ENCODE measurements at regions not wholly inside any gene's neighbourhood (a gene's known extent, or its start where the extent isn't known, plus 50 kb on each side); places are given as distances from the start of the nearest gene placed in this dataset.

DNA sequence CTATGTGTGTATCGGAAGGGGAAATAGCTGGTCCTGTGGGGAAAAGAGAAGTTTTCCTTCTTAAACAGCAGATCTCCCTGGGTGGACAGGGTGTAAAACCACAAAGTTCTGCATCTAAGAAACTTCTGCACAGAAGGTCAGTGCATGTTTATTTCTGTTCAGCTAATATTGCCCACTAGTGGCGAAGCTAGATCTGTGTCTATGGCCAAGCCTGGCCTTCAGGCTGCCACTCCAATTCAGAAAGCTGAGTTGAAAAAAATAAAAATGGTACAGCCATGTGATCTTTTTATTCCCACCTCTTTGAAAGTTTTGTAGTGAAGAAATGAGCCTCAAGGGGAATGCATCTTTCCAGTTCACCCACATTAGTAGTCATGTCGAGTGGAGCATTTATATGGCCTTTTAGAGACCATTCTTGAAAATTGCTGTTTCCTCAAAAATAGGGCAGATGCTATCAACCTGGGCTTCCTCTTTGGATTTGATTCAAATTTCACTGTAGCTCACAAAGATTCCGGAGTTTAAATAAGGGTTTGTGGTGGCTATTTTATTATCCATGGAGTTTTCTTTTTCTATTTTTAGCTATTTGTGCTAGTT lies 488.0 kb downstream of the PRELID2 start:
- TF ChIP-seq, protein P1, sequence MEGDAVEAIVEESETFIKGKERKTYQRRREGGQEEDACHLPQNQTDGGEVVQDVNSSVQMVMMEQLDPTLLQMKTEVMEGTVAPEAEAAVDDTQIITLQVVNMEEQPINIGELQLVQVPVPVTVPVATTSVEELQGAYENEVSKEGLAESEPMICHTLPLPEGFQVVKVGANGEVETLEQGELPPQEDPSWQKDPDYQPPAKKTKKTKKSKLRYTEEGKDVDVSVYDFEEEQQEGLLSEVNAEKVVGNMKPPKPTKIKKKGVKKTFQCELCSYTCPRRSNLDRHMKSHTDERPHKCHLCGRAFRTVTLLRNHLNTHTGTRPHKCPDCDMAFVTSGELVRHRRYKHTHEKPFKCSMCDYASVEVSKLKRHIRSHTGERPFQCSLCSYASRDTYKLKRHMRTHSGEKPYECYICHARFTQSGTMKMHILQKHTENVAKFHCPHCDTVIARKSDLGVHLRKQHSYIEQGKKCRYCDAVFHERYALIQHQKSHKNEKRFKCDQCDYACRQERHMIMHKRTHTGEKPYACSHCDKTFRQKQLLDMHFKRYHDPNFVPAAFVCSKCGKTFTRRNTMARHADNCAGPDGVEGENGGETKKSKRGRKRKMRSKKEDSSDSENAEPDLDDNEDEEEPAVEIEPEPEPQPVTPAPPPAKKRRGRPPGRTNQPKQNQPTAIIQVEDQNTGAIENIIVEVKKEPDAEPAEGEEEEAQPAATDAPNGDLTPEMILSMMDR (conservative IDR thresholded peaks at IDR 0.05; ENCODE audit: low read depth, low read length): peak; percentile 77
- H3K4me3 ChIP-seq (ENCODE audit: low read depth, low read length): no peak overlapping the region
- DNase-seq (ENCODE audit: low read depth): no peak

DNA sequence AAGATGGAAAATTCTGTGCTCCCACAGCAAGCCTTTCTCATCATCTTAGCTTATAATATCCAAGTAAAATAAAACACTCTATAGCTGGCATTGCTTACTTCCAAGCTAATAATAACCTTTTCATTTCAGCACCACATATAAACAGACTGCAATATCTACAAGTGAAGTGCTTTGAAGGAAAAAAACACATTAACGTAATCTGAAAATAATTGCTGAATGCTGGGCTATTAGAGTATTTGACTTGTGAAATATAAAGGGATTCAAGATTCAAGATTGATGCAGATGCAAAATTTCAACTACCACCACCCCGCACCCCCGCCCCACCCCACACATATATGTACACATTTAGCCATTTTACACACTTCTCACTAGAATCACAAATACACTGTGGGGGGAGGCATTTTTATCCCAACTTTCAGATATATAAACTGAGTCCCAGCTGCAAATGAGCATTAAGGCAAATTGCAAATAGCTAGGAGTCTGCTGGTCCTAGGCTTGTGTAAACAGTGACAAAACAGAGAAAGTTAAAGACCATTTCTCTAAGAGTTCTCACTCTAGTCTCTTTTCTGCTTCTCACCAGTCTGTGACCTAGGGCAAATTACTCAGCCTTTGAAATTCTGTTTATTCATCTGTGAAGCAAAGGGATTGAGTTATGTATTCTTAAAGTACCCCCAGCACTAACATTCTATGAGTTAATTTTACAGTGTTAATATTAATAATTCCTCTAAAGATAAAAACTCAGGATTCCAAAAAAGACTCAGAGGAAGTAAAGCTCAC lies 489.4 kb downstream of the PRELID2 start:
- TF ChIP-seq, protein P1 (conservative IDR thresholded peaks at IDR 0.05; ENCODE audit: low read depth, low read length): no peak
- DNase-seq (ENCODE audit: low read depth): no peak
- no peak overlapping the region for H3K4me3 ChIP-seq (ENCODE audit: low read depth, low read length)

DNA sequence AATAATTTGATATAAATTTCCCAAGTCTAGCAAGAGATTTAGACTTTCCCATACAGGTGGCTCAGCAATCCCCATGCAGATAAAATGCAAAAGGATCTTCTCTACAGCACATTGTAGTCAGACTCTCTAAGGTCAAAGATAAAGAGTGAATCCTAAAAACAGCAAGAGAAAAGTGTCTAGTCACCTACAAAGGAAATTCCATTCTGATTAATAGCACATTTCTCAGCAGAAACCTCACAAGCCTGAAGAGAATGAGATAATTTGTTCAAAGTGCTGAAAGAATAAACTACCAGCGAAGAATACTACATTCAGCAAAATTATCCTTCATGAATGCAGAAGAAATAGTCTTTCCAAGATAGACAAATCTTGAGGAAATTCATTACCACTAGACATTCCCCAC lies 493.3 kb downstream of the PRELID2 start:
- no peak overlapping the region for H3K4me3 ChIP-seq (ENCODE audit: low read depth, low read length)
- DNase-seq (ENCODE audit: low read depth): no peak
- TF ChIP-seq, protein P1 (conservative IDR thresholded peaks at IDR 0.05; ENCODE audit: low read depth, low read length): no peak

DNA sequence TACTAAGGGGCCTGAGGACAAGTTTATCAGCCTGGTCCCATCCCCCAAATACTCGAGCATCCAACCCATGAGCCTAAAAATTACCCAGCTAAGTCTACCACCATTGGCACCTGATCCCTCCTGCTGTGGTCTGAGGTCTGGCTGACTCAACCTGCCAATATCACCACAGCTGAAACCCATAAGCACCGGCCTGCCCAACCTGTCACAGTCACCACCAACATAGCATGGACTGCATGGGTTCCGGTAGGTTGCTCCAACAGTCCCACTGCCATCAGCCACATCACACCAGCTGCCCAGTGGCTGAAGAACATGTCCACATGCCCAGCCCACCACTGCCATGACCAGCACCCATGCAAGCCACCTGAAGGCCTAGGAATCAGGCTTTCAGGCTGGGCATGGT lies 495.0 kb downstream of the PRELID2 start:
- no peak for DNase-seq (ENCODE audit: low read depth)
- H3K4me3 ChIP-seq (ENCODE audit: low read depth, low read length): no peak overlapping the region
- TF ChIP-seq, protein P1 (conservative IDR thresholded peaks at IDR 0.05; ENCODE audit: low read depth, low read length): no peak

DNA sequence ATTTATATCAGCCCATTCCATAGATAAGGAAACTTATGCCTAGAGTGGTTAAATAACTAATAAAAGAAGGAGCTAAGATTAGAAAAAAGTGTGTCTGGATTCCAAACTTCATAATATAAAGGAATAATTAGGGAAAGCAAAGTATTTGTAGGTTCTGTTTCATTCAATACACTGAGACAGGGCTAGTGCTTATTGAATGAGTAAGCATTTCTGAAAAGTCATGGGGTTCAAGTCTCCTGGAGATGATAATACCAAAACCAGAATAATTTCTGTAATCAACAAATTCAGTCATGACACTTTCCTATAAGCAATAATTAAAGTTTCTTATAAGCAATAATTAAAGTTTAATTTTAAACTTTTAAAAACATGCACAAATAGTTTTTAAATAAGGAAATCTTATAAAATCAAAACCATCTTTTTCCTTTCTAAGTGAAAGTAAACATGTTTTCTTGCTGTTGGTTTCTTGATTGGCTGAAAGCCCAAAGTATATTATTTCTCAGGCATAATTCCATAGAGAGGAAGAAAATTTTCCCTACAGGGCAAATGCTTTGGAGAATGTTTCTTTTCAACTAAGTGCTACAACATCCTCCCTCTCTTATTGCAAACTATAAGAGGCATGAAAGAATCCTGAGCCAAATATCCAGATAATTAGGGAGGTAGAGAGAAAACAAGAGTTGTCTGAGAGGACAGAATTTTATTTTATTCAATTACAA lies 510.2 kb downstream of the PRELID2 start:
- no peak overlapping the region for H3K4me3 ChIP-seq (ENCODE audit: low read depth, low read length)
- TF ChIP-seq, protein P1 (conservative IDR thresholded peaks at IDR 0.05; ENCODE audit: low read depth, low read length): no peak
- no peak for DNase-seq (ENCODE audit: low read depth)

DNA sequence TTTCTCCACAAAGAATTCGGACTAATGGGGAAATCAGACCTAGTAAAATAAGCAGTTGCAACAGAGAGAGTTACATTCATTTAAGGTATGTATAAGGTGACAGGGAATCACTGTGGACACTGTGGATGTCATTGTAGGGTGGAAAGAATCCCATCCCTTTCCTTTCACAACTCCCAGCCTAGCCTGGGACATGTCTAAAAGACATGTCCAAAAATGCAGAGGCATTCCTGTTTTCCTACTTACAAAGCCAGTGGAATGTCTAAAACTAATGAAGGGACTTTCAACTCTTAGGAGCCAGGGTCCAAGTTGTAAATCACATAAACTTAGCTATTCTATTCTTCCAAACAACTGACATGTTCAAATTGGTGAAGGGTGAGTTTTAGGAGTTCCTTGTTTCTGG lies 511.0 kb downstream of the PRELID2 start:
- TF ChIP-seq, protein P1 (conservative IDR thresholded peaks at IDR 0.05; ENCODE audit: low read depth, low read length): no peak
- no peak for DNase-seq (ENCODE audit: low read depth)
- H3K4me3 ChIP-seq (ENCODE audit: low read depth, low read length): no peak overlapping the region
